GM19467 (cell line): ENCODE measurements at regions not wholly inside any gene's neighbourhood (a gene's known extent, or its start where the extent isn't known, plus 50 kb on each side); places are given as distances from the start of the nearest gene placed in this dataset.
"Not testable (repeated sequence)": the region's sequence is repeated elsewhere in the genome, so short reads cannot be mapped to it uniquely, and the experiment has no call there.

Source experiments
- ATAC-seq: cut with Tn5 transposase; IDR thresholded peaks from one replicate; pipeline ENCODE4 v1.9.1; 2021; ENCODE audit warnings: mild to moderate bottlenecking, moderate library complexity; ENCODE audit not compliant: unreplicated experiment

DNA sequence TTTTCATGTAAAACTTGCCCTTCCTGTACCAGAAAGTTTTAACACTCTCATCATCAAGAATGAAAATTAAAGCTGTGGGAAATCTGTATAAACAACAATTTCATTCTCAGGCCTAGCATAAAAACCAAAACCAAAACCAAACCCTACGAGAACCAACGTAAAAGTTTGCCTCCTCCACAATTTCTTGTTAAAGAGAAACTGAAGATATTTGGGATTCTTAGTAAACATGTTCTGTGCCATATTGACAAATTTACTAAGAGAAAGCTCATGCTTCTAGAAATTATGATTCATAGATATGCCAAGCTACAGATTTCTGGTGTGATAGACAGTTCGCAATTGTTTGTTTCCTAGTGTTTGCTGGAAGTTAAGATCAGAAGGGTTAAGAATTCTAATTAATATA is 801.0 kb upstream of the NUDT12 start:
- no peak for ATAC-seq

DNA sequence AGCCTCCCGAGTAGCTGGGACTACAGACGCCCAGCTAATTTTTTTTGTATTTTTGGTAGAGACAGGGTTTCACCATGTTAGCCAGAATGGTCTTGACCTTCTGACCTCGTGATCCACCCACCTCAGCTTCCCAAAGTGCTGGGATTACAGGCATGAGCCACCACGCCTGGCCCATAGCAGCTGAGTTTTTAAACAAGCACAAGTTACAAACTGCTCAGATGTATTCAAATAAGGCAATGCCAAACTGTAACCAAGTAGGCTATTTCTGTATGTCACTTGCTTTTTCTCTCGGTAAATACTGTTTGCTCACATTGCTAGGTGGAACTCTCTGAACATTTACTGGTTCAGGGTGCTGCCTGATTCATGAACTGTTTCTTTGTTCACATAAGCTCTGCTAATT is 799.3 kb upstream of the NUDT12 start:
- ATAC-seq = no peak

DNA sequence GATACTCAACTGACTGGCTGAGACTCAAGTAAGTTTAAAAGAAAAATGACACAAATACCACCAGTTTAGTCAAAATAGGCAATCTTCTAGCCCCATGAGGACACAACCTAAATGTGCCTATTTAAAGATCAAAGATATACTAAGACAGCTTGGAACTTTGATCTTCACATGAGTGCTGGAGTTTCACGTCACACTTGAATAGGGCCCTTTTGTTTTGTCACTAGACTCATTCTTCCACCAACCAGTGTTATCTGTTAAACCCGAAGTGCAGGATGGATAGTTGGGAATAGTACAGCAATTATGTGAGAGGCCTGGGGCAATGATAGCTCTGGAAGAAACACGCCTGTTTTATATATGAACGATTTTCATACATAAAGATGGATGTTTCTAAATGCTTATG is 792.8 kb upstream of the NUDT12 start:
- ATAC-seq = no peak

GRCh38 chr5:104353371-104353770 is 790.8 kb upstream of the NUDT12 start:
- ATAC-seq = no peak

GRCh38 chr5:104352954-104353353 is 790.4 kb upstream of the NUDT12 start:
- no peak for ATAC-seq

- no peak for ATAC-seq
Observed at GRCh38 chr5:104347119-104347708, 784.6 kb upstream of the NUDT12 start.

- no peak for ATAC-seq
Observed at GRCh38 chr5:104345222-104346016, 782.8 kb upstream of the NUDT12 start.

DNA sequence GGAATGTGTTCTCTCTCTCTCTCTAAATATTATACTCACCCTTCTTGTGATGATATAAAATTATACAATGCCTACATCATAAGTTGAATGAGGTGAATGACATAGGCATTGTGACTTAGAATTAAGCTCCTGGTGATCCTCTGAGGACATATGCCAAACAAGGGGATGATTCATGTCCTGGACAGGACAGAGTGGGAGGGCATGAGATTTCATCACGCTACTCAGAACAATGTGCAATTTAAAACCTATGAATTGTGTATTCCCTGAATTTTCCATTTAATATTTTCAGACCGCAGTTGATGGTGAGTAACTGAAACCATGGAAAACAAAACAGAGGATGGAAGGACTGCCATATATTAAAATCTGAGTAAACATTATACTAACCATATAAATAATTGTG is 782.2 kb upstream of the NUDT12 start:
- no peak for ATAC-seq

GRCh38 chr5:104327801-104328200 is 765.2 kb upstream of the NUDT12 start:
- ATAC-seq = no peak

GRCh38 chr5:104326966-104327365 is 764.4 kb upstream of the NUDT12 start:
- no peak for ATAC-seq

GRCh38 chr5:104325356-104325755 is 762.8 kb upstream of the NUDT12 start:
- ATAC-seq = no peak

- ATAC-seq = not testable (repeated sequence)
Observed at GRCh38 chr5:104316676-104317075, 754.1 kb upstream of the NUDT12 start.

DNA sequence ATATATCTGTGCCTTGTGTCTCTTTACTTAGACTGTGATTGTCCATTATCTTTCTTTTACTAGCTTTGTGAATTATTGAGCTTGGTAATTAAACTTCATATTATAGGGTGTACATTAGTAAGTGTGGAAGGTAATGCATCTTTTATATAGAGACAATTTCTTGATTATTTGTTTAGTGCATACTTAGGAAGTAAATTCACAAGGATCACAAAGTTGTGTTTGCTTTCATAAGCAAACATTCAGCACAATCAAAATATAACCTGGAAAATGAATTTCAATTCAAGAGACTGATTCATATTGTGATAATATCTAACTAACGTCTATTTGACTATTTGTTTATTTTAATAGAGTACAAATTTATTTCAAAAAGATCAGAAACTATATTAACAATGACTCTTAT is 749.9 kb upstream of the NUDT12 start:
- ATAC-seq = no peak

- ATAC-seq = no peak
Observed at GRCh38 chr5:104305602-104306001, 743.0 kb upstream of the NUDT12 start.

- ATAC-seq = no peak
Observed at GRCh38 chr5:104299998-104300706, 737.6 kb upstream of the NUDT12 start.

DNA sequence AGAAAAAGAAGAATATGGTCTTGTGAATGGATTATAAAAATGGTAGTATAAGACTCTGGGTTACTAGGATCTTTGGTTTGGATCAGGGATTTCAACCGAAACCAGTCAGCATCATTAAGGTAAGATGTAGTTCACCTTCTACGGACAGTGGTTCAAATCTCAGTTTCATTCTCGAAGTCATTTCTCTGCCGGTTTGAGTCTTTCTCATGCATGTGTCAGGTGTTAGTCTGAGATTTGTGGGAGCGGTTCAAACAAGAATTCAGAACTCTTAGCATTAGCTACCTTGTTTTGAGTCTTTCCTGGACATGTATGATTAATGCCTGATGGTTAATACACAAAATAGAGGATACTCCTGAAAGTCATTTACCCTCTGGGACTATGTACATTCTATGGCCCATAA is 735.9 kb upstream of the NUDT12 start:
- no peak for ATAC-seq

- ATAC-seq = no peak
Observed at GRCh38 chr5:104297076-104297475, 734.5 kb upstream of the NUDT12 start.

- no peak for ATAC-seq
Observed at GRCh38 chr5:104295991-104296390, 733.4 kb upstream of the NUDT12 start.

GRCh38 chr5:104283136-104283535 is 720.5 kb upstream of the NUDT12 start:
- ATAC-seq = no peak

DNA sequence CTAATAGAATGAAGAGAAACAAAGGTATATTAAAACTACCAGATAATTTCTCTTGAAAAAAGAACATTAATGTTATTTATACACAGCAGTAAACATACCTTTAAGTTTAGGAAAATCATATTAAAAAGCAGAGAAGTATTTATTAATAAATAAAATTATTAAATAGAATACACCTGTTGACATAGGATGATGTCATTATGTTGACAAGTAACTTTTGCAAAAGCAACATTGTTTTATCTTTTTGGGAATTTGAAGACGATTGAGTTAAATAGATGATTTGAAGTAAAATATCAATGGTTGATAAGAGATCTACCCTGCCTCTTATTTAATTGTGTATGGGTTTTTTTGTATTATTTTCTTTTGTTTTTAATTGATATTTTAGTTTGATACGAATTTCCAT is 711.1 kb upstream of the NUDT12 start:
- ATAC-seq = no peak

GRCh38 chr5:104267320-104268015 is 704.9 kb upstream of the NUDT12 start:
- ATAC-seq = no peak
